Stimulated activated CD4-positive, alpha-beta T cell treated with anti-CD3 and anti-CD28 coated beads, Interleukin-2, amount 100 ng/mL, for 4 hours (primary cell): ENCODE measurements at regions not wholly inside any gene's neighbourhood (a gene's known extent, or its start where the extent isn't known, plus 50 kb on each side); places are given as distances from the start of the nearest gene placed in this dataset.

Source experiments
- DNase-seq: peaks from one replicate; pipeline ENCODE4 v3.0.0-alpha.2; 2020; ENCODE audit warnings: low read depth

DNA sequence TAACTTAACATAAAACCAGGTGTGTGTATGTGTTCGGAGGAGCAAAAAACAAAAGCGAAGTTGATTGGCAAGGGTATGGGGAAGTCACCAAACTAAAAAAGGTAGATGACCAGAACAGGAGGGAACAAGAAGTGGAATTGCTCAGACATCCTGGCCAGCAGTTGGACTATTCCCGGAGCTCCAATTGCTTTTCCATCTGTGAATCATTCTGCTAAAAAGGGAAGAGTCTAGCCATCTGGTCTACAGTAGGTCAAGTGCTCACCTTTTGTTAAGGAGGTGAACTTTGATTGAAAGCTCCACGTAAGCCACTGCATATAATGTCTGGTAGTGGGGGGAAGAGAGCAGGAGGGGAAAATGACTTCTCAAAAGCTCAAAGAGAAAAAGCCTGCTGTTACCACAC, 50.0 kb upstream of the BET1 start:
- DNase-seq: no peak

DNA sequence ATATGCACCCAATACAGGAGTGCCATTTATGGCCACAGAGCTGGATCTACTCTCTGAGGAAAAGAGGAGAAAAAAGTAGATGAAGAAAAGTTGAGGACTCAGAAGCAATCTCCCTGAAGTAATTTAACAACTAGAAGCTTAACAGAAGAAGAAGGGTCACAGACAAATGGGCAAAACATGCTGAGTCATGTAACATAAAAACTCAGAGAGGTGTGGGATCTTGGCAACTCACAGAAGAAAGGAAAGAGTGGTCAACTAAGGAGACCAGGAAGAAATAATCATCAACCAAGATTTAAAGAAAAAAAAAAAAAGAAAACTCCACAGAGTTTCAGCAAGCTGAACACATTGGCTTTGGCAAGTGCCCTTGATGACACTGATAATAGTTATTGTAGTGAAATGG, 51.8 kb upstream of the BET1 start:
- DNase-seq: no peak

DNA sequence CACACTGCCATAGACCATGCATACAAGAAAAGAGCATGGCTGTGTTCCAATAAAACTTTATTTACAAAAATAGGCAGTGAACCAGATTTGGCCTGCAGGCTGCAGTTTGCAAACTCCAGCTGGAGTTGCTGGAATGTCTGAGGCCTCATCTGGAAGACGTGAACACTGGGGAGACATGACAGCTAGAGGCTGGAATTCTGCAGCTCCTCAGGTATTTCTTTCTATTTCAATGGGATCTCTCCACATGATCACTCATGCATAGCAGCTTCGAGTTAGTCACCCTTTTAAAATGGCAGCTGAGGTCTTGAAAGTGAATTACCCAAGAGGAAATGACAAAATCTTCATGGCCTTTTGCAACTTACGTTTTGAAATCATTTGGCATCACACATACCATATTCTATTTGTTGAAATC, 52.6 kb upstream of the BET1 start:
- no peak for DNase-seq

DNA sequence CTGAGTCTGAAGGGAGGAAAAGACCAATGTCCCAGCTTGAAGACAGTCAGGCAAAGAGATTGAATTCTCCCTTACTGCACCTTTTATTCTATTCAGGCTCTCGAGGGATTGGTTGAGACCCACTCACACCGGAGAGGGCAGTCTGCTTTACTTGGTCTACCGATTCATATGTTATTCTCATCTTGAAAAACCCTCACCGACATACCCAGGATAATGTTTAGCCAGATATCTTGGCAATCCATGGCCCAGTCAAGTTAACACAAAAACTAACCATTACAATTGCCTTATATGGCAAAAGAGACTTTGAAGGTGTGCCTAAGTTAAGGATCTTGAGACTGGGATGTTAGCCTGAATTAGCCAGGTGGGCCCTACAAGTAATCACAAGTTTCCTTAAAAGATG, 53.8 kb upstream of the BET1 start:
- DNase-seq: no peak

DNA sequence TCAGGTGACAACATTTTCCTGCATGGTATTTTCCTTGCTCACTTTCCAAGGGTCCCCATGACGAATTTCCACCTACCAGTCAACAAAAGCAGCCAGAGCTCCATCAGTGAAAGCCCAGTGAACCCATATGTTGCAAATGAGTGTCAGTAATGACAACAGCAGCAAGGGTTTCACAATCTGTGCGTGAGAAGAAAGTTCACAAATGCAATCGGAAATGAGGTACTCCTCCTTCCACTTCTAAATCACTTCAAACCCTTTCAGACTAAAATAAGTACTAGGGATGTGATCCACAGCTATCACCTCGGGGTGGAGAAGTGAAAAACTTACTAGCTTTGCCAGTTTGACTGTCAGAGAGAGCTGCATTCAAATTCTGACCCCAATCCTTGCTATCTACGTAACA, 55.6 kb upstream of the BET1 start:
- no peak for DNase-seq

DNA sequence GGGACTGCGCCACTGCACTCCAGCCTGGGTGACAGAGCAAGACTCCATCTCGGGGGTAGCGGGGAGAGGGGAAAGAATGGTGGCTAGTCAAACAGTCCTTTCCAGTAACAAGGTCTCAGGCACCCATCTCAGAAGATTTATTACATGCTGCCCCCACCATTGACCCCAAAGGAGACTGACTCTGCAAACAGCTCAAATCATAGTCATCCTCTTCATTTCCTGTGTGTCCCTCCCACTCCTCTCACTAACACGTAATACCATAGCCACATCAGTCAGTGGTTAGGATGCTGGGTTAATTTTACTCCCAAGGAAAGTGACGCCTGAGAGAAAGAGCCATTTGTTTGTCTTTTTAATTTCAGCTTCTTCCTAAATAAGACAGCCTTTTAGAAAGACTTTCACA, 56.6 kb upstream of the BET1 start:
- DNase-seq: no peak

- DNase-seq: no peak
Measured at GRCh38 chr7:94061326-94061725, 57.2 kb upstream of the BET1 start.

- DNase-seq: no peak
Measured at GRCh38 chr7:94062372-94062771, 58.2 kb upstream of the BET1 start.

DNA sequence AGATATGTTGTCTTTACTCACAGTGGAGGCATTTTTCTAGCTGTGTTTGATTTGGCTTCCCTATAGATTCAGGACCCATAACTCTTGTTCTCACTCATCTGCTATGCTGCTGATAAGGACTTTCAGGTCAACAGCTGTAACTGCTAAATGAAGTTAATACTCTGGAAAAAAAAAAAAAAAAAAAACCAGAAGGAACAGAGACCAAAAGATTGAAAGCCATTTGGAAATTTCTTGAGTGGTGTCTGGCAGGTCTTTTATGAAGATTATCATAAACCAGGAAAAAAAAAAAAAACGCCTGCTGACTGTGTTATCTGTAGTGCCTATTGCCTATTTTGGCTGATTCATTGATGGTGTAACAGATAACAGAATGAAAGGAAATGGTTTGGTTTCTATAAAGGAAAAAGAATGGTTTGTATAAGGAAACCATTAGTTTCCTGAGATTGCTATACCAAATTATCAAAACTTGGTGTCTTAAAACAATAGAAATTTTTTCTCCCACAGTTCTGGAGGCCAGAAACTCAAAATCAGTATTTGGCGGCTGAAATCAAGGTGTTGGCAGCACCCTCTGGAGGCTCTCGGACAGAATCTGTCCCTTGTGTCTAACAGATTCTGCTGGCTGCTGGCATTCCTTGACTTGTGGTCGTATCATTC, 60.5 kb upstream of the BET1 start:
- no peak for DNase-seq

DNA sequence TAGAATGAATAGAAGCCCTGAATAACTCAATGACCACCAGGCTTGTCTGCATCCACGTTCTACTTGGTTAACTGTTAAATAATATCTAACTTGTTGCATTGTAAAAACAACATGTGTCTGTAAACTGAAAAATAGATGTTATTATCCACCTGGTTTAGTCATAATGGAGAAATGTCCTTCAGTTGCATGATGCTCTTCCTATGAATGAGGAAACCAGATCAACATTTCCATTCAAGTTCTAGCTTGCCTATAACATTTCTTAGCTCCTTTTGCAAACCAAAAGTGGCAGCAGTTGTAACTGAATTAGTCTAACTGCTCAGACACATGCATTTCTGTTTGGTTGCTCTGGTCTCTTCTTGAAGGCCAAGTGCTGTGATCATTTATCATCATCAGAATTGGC, 62.9 kb upstream of the BET1 start:
- DNase-seq: no peak

- DNase-seq: no peak
Measured at GRCh38 chr7:94067506-94067905, 63.4 kb upstream of the BET1 start.

GRCh38 chr7:94069162-94069739, 65.1 kb upstream of the BET1 start:
- no peak for DNase-seq

DNA sequence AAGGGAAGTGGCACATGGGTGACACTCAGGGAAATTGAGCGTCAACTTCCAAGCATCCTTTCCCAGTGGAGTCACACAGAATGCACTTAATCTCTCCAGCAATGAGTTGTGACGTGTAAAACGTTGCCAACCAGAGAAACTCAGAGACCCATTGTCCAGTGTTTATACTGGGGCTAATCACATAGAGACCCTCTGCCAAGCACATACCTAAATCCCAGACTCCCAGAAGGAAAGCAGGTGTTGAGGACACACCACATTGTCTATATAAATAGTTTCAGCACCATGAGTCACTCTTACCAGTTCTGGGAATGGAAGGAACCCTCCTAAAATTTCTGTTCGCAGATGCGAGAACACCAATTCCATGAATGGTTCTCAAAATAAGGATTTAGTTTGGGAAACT, 76.4 kb upstream of the BET1 start:
- no peak for DNase-seq

GRCh38 chr7:94082126-94082525, 78.0 kb upstream of the BET1 start:
- DNase-seq: no peak

GRCh38 chr7:94087664-94088352, 83.7 kb upstream of the BET1 start:
- peak; percentile 37 for DNase-seq

GRCh38 chr7:94088560-94088959, 84.4 kb upstream of the BET1 start:
- no peak for DNase-seq

DNA sequence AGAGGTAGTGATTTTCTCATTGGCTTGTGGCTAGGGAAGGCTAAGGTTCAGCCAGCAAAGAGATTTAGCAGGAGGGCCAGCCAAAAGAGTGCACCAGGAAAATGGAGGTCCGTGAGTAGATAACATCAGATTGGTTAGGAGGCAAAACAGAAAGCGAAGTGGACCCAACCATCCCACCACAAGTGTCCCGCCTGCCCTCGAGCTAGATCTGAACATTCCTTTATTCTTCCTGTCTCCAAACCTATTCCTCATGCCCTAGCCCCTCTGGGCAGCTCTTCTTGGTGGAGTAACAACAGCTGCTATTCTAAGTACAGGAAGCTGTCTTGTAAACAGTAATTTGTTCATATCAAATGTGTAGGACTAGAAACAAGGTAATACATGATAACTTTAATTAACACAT, 85.7 kb upstream of the BET1 start:
- DNase-seq: no peak

DNA sequence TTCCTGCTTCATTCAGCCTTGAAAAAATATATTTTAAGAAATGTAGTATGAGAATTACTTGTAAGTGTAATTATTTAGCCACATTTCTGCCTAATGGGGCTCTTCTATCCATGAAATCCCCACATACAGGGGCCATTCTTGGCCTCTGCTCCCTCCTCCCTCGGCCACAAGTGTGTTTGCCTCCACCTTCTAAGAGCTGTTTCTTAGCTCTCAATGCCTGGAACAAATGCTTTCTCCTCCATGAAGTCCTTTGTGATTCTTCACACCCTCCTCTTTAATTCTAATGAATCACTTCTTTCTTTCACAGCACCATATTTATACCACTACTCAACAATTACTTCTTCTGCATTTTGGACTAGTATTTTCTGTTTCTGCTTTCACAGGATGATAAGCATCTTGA, 88.8 kb upstream of the BET1 start:
- DNase-seq: no peak

- DNase-seq: no peak
Measured at GRCh38 chr7:94094298-94094697, 90.1 kb upstream of the BET1 start.

DNA sequence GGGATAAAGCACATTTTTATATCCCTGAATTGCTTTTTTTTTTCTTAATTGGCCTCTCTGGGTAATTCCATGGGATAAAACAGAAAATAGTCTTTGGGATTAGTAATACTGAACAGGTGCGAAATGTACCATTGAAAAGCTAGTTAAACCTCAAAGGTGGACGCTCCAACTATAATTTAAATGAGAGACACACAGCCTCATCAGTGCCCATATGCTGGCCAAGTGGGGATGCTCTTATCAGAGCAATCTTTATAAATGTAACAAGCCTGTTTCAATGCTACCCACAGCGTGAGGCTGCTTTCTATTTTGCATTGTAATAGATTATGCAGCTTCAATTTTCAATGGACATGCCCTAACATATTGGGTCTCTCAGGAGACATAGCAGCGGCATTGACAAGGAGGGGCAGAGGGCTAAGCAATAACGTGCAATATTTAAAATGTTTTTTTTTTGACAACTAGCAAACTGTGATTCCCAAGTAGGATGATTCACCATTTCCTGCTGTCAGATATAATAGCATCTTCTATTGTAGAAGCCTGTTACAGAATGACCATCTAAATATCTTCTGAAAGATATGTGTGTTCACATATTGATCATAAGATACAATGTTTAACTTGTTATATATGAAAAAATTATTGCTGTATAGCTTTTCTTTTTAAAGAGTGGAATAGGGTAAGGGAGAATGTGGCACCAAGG, 91.3 kb upstream of the BET1 start:
- no peak for DNase-seq

DNA sequence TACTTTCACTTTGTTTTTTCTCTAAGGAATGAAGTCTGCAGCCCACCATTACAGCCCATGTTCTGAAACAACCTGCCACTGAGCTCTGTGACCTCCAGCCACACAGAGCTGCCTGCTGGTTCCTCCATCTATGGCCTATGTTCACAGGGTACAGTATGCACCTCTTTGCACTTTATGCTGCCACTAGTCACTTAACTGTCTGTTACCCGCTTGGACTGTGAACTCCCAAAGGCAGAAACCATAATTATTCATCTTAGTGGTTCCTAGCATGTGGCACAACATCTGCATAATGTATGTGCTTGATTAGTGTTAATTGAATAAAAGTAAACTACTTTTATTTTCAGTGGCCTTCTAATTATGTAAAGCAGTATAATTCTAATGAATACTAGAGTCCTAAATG, 95.5 kb upstream of the BET1 start:
- no peak for DNase-seq

DNA sequence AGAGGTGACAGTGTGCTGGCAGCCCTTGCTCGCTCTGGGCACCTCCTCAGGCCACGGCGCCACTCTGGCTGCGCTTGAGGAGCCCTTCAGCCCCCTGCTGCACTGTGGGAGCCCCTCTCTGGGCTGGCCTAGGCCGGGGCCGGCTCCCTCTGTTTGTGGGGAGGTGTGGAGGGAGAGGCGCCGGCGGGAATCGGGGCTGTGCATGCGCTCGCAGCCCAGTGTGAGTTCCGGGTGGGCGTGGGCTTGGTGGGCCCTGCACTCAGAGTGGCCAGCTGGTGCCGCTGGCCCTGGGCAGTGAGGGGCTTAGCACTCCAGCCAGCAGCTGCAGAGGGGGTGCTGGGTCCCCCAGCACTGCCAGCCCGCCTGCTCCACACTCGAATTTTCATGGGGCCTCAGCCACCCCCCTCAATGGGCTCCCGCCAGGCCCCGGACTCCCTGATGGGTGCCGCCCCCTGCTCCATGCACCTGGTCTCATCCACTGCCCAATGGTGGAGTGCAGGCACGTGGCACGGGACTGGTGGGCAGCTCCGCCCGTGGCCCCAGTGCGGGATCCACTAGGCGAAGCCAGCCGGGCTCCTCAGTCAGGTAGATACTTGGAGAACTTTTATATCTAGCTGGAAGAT, 96.7 kb upstream of the BET1 start:
- DNase-seq: no peak

DNA sequence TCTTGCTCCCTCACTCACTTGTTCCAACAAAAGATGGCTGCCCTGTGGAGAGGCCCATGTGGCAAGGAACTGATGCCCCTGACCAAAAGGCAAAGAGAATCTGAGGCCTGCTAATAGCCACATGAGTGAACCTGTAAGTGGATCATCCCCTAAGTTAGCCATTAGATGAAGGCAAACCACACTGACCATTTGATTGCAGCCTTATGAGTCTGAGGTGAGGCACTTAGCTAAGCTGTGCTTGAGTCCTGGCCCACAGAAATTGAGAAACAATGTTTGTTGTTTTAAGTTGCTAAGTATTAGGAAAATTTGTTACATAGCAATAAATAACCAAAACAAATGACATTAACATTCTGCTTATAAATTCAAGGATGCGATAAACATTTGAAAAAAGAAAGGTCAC, 100.1 kb upstream of the BET1 start:
- no peak for DNase-seq
